Stimulated activated CD4-positive, alpha-beta T cell treated with anti-CD3 and anti-CD28 coated beads, Interleukin-2, amount 100 ng/mL, for 24 hours (primary cell): ENCODE measurements at regions not wholly inside any gene's neighbourhood (a gene's known extent, or its start where the extent isn't known, plus 50 kb on each side); places are given as distances from the start of the nearest gene placed in this dataset.
"Not testable (repeated sequence)": the region's sequence is repeated elsewhere in the genome, so short reads cannot be mapped to it uniquely, and the experiment has no call there.

ENCODE experiments used
- DNase-seq, 2 donors: peaks; one replicate each; pipeline ENCODE4 v3.0.0-alpha.2; 2020

- DNase-seq = no peak
These were observed 405.2 kb downstream of the ZEB2 start for GRCh38 chr2:144114760-144115159.

GRCh38 chr2:144111437-144111836 is 408.5 kb downstream of the ZEB2 start:
- no peak for DNase-seq

DNA sequence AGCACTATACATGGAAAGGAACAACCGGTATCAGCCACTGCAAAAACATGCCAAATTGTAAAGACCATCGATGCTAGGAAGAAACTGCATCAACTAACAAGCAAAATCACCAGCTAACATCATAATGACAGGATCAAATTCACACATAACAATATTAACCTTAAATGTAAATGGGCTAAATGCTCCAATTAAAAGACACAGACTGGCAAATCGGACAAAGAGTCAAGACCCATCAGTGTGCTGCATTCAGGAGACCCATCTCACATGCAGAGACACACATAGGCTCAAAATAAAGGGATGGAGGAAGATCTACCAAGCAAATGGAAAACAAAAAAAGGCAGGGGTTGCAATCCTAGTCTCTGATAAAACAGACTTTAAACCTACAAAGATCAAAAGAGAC is 413.8 kb downstream of the ZEB2 start:
- DNase-seq = not testable (repeated sequence)

- DNase-seq = no peak
These were observed 417.5 kb downstream of the ZEB2 start for GRCh38 chr2:144102386-144102785.

DNA sequence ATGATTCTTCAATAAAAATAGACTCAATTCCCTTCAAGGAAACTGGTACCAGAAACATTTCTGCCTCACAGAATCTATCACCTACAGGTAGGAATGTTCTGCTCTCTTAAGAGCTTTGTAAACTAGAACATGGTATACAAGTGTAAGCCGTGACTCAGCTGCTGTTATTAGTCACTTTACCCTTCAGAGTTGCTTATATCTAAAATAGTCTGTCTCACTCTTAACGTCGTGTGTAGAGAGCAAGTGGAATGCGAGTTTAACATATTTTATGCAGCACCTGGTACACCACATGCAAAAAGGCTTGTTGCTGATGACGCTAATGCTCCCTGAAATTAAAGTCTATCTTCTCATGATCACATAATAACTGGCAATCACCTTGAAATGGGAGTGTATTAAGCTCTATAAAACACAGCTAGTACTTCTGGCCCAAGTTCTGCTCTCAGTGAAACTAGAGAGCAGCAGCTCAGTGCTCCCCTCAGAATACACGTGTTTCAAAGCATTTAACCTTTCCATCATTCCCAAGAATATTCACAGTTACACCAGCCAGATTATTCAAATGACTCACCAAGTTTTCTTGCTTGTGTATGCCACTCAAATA is 420.0 kb downstream of the ZEB2 start:
- DNase-seq = no peak

GRCh38 chr2:144099340-144099739 is 420.6 kb downstream of the ZEB2 start:
- no peak for DNase-seq

DNA sequence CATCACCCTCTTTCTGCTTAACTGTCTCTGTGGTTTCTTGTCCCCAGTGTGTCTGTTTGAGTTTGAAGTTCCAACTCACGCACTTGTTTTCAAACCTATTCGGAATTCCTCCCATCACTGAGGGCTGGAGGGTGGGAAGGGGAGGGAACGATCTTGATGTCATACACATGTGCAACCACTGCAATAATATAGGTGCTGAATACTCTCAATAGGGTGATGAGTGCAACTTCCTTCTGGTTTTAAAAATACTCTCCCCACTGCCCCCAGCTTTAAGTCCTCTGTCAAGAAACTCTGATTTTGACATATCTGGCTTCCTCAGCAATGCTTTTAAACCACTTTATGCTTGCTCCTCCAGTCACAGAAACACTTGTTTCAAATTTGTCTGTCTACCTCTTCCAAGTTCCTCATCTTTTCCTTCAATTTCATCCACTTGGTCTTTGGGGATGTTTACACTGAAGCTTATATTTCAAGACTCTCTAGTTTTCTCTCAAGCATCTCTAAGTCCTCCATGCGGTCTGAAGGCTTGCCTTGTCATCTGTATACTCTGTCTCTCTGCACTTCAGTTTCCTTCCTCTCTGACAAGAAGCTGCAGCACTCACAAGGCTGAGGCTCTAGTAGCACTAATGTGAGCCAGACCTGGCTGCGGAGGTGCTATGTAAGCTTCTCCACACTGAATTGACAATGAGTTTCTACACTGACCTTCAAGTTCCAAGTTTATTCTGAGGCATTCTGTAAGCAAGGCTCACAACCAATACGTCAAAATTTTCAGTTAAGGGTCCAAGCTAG is 422.3 kb downstream of the ZEB2 start:
- no peak for DNase-seq

- DNase-seq = no peak
These were observed 423.4 kb downstream of the ZEB2 start for GRCh38 chr2:144096531-144096930.

DNA sequence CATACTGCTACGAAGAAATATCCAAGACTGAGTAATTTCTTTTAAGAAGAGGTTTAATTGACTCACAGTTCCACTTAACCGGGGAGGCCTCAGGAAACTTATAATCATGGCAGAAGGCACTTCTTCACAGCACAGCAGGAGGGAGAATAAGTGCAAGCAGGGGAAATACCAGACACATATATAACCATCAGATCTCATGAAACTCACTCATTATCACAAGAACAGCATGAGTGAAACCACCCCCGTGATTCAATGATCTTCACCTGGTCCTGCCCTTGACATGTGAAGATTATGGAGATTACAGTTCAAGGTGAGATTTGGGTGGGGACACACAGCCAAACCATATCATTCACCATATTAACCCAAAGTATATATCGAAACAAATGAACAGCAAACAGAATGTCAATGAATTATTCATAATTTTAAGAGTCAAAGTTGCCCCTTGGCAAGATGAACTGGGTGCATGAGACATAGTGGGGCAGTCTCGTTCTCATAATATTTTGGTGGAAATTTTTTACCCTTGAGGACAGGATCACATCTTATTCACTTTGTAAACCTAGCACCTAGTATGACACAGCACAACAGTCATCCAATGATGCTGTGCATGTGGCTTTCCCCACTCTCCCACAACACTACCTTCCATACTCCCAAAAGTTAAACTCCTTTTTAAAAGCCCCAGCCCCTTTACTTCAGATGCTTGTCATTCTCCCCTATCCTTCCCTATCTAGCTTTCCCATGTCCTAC is 425.3 kb downstream of the ZEB2 start:
- no peak for DNase-seq

DNA sequence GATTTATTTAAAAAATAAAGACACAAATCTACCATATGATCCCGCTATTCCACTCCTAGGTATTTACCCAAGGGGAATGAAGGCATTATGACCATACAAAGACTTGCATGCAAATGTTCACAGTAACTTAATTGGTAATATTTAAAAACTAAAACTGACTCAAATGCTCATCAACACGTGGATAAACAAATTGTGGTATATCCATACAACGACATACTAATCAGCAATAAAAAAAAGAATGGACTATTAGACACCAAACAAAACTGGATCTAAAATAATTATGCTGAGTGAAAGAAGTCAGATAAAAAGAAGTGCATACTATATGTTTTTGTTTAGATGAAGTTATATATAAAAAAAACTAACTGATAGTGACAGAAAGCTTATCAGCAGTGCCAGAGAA is 428.3 kb downstream of the ZEB2 start:
- DNase-seq = no peak

GRCh38 chr2:144088863-144089262 is 431.1 kb downstream of the ZEB2 start:
- DNase-seq = no peak

- no peak for DNase-seq
These were observed 433.0 kb downstream of the ZEB2 start for GRCh38 chr2:144086965-144087364.

- no peak for DNase-seq
These were observed 434.9 kb downstream of the ZEB2 start for GRCh38 chr2:144085016-144085415.

GRCh38 chr2:144084114-144084661 is 435.7 kb downstream of the ZEB2 start:
- no peak for DNase-seq

DNA sequence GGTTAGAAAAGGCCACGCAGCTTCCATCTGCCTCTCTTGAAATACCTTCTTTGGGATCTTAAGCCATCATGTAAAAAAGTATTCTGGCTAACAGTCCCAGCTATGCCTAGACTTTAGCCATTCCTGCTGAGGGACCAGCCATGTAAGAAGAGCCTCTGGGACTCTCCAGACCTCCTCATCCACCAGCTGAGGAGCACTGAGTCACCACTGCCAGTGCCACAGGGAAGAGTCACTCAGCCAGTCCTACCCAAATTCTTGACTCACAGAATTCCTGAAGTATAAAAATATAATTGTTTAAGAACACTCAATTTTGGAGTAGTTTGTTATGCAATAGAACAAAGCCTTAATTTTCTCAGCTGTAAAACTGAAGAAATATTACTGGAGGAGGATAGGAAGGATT is 436.7 kb downstream of the ZEB2 start:
- DNase-seq = no peak

- no peak for DNase-seq
These were observed 437.1 kb downstream of the ZEB2 start for GRCh38 chr2:144082777-144083176.

GRCh38 chr2:144082327-144082726 is 437.6 kb downstream of the ZEB2 start:
- no peak for DNase-seq

DNA sequence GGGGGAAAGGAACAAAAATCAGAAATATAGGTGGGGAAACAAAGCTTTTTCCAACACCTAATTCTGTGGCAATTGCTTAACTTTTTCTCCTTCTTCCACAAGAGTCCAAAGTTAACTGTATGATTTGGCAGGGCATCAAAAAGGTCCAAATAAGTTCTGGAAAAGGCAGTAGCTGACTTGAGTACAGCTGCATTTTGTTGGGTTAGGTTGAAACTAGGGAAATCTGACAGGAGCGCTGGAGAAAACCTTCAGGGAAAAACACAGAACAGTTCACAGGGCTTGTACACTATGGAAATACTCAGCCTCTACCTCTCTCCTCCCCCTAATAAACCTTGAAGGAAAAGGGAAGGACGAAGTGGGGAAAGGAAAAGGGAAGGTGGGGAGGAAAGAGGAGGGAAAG is 438.6 kb downstream of the ZEB2 start:
- DNase-seq = no peak

DNA sequence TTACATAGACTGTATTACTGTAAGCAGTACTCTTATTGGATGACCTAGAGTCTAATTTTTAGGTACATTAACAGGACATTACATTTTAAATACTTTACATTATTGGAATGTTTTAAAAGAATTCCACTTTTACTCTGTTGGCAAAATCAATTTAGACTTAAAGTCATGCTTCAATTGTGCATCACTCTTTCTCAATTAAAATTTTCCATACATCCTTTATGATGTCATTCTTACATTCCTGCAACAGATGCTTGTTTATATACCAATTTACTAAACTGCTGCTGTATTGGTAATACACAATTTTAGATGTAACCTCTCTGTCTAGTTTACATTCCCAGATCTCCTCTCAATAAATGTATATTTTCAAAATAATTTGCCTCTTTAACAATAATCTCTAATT is 440.1 kb downstream of the ZEB2 start:
- no peak for DNase-seq

DNA sequence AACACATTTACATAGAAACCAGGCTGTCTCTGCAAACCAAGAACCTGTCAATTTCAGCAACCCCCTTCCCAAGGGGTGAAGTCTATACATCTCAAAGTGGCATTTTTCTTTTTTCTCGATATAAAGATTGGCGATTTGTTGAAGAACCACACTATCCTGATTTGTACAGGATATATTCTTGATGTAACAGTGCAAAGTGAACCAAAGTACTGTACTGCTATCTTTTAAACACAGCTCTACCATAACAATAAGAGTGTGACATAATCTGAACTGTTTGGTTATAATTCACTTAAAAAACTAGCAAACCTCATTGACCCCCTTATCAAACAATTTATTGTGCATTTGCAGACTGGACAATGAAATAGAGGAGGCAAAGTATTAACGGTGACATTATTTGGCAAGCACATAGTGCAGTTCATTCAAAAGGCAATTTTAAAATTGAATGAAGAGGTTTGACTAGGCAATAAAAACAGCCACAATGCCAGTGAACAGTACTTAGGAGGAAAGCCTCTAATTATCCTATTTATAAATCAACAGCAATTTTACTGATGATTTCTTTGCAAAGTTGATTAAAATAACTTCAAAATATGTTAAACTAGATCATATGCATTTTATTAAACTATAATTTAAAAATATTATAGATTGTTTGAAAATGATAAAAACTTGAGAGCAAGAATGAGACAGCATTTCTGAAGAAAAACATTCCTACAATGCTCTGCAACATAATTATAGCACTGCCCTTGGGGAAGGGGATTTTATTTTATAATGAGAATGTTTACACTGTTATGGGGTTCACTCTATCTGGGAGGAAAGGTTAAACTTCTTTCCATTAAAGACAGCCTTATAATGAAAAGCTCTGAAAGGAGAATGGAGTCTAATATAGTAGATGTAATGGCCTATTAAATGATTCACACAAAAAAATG is 440.9 kb downstream of the ZEB2 start:
- DNase-seq = no peak

DNA sequence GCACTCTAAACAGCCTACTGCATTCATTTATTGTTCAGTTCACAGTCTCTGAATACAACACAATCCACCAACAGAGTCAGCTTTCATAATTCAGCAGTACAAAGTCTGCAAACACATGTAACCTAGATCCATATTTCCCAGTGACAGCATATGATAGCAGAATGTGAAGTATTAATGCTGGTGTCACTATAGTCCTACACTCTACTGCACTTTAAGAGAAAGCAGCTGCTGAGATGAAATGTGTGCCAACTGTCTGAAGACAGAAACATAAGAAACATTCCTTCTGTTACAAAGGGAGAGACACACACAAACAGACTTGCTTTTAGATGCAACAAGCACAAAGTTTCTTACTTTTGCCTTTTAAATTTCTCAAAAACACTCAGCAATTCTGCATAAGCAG is 441.8 kb downstream of the ZEB2 start:
- no peak for DNase-seq

- DNase-seq = no peak
These were observed 445.5 kb downstream of the ZEB2 start for GRCh38 chr2:144074450-144074849.

DNA sequence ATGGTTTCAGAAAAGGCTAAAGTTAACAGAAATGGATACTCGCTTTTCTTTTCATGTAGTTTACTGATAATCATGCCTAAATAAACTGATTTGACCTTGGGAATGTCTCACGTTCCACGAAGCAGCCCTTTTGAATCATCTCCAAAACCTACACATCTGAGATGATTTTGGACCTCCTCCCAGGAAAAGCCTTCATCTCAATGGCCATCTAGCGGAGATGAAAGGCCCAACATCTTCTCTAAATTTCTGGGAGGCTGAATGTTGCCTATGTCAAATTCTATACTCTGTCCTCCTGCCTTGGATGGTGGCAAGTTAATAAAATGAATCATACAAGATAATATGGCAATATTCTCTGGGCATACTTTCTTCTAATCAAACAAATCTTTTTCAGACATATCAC is 448.5 kb downstream of the ZEB2 start:
- DNase-seq = no peak
